H1 (cell line): ENCODE measurements at regions not wholly inside any gene's neighbourhood (a gene's known extent, or its start where the extent isn't known, plus 50 kb on each side); places are given as distances from the start of the nearest gene placed in this dataset.

Experiments
- CTCF ChIA-PET: fragments of 300-600 bp; sonication (Branson Sonifier 250); formaldehyde crosslinking; loops from one replicate; lab custom pipeline; 2021; ENCODE audit not compliant: partially characterized antibody; lab: Charles Lee
- POLR2A ChIA-PET: fragments of 300-600 bp; sonication (Branson Sonifier 250); formaldehyde crosslinking; loops from one replicate; lab custom pipeline; 2021; ENCODE audit warnings: inconsistent platforms; ENCODE audit not compliant: partially characterized antibody; lab: Charles Lee
- DNase-seq, 2 experiments: peaks; one replicate each; pipeline versions ENCODE4 v3.0.0 to v3.0.0-alpha.2; 2010 to 2022; ENCODE audit warnings: low spot score in 2 of 2, low read depth in 1 of 2, mixed read lengths in 1 of 2
- FAIRE-seq: peaks from 2 replicates; lab custom pipeline; 2011; peaks lifted over from hg19 to GRCh38; lab: Jason Lieb, UNC
- H2AFZ ChIP-seq: 2 replicates; pipeline ENCODE4 v1.8.1; 2012; ENCODE audit warnings: low read length, inconsistent platforms
- H2AK5ac ChIP-seq: 2 replicates; pipeline ENCODE4 v1.6.1; 2013; ENCODE audit warnings: low read depth, low read length
- H2BK120ac ChIP-seq: replicated peaks from 2 replicates; pipeline ENCODE3; 2013; ENCODE audit warnings: low read depth, low read length, inconsistent platforms
- H2BK12ac ChIP-seq: 2 replicates; pipeline ENCODE4 v1.6.1; 2013; ENCODE audit warnings: low read depth, low read length
- H2BK15ac ChIP-seq: 2 replicates; pipeline ENCODE4 v1.6.1; 2013; ENCODE audit warnings: low read length
- H2BK20ac ChIP-seq: 2 replicates; pipeline ENCODE4 v1.6.1; 2013; ENCODE audit warnings: low read length
- H2BK5ac ChIP-seq: 2 replicates; pipeline ENCODE4 v1.6.1; 2013; ENCODE audit warnings: low read depth, low read length
- H3K14ac ChIP-seq: 2 replicates; pipeline ENCODE4 v1.6.1; 2013; ENCODE audit warnings: inconsistent platforms; ENCODE audit not compliant: insufficient read length
- H3K18ac ChIP-seq: 2 replicates; pipeline ENCODE4 v1.6.1; 2013; ENCODE audit warnings: low read length; ENCODE audit errors: extremely low read depth
- H3K23ac ChIP-seq: 2 replicates; pipeline ENCODE4 v1.6.1; 2013; ENCODE audit warnings: inconsistent platforms; ENCODE audit not compliant: insufficient read length
- H3K23me2 ChIP-seq: 2 replicates; pipeline ENCODE4 v1.6.1; 2013; ENCODE audit warnings: low read depth, low read length
- H3K27ac ChIP-seq: 2 replicates; pipeline ENCODE4 v1.6.1; 2011; ENCODE audit warnings: low read depth, low read length, inconsistent platforms
- H3K27me3 ChIP-seq, 4 experiments: replicated peaks in 1 of 4; 1 replicate in 1 of 4; 2 replicates in 3 of 4; pipeline versions ENCODE4 v1.6.1 to v1.8.1; 2011 to 2013; ENCODE audit warnings: low read length in 3 of 4, mild to moderate bottlenecking in 3 of 4, inconsistent platforms in 2 of 4, mixed read lengths in 2 of 4, moderate library complexity in 1 of 4; ENCODE audit not compliant: control insufficient read depth in 3 of 4, insufficient read depth in 3 of 4; ENCODE audit errors: extremely low read depth in 1 of 4
- H3K36me3 ChIP-seq, 4 experiments: 2 replicates each; pipeline versions ENCODE4 v1.6.1 to v1.8.1; 2011 to 2013; ENCODE audit warnings: mild to moderate bottlenecking in 4 of 4, low read length in 3 of 4, moderate library complexity in 2 of 4, control low read depth in 1 of 4, inconsistent platforms in 1 of 4; ENCODE audit not compliant: insufficient read depth in 4 of 4, control insufficient read depth in 2 of 4
- H3K4ac ChIP-seq: replicated peaks from 2 replicates; pipeline ENCODE3; 2013; ENCODE audit warnings: low read length, low read depth, mixed read lengths, inconsistent platforms; ENCODE audit not compliant: insufficient read length
- H3K4me1 ChIP-seq, 4 experiments: replicated peaks in 1 of 4; 1 replicate in 1 of 4; 2 replicates in 3 of 4; pipeline versions ENCODE4 v1.6.1 to v1.8.1; 2011 to 2013; ENCODE audit warnings: low read length in 3 of 4, inconsistent platforms in 2 of 4, mixed read lengths in 1 of 4; ENCODE audit not compliant: insufficient read depth in 4 of 4, control insufficient read depth in 3 of 4
- H3K4me2 ChIP-seq, 2 experiments: 2 replicates each; pipeline versions ENCODE4 v1.6.1 to v1.8.1; 2011 to 2013; ENCODE audit warnings: low read depth in 2 of 2, low read length in 2 of 2, control low read depth in 1 of 2, inconsistent platforms in 1 of 2, mild to moderate bottlenecking in 1 of 2; ENCODE audit not compliant: insufficient read depth in 1 of 2
- H3K4me3 ChIP-seq, 4 experiments: fragments of 200-600, 300-600 bp in 1 of 4; sonication (generic), shearing (Covaris generic), sonication (Bioruptor Twin) in 1 of 4; 2 replicates each; pipeline versions ENCODE4 v1.5.1 to v1.8.1; 2011 to 2016; ENCODE audit warnings: low read length in 4 of 4, low read depth in 3 of 4, control low read depth in 2 of 4, inconsistent platforms in 2 of 4, mild to moderate bottlenecking in 2 of 4, mixed read lengths in 1 of 4, moderate library complexity in 1 of 4; ENCODE audit not compliant: insufficient read depth in 2 of 4; ENCODE audit errors: extremely low read depth in 1 of 4
- H3K56ac ChIP-seq: replicated peaks from 2 replicates; pipeline ENCODE3; 2013; ENCODE audit warnings: low read depth, mild to moderate bottlenecking, mixed read lengths, low read length, inconsistent platforms; ENCODE audit not compliant: insufficient read length
- H3K79me1 ChIP-seq: 2 replicates; pipeline ENCODE4 v1.6.1; 2013; ENCODE audit warnings: low read depth, low read length, control low read depth
- H3K79me2 ChIP-seq, 2 experiments: 2 replicates each; pipeline versions ENCODE4 v1.6.1 to v1.8.1; 2012 to 2013; ENCODE audit warnings: low read length in 2 of 2, mild to moderate bottlenecking in 2 of 2, inconsistent platforms in 1 of 2; ENCODE audit not compliant: insufficient read depth in 2 of 2, control insufficient read depth in 1 of 2
- H3K9ac ChIP-seq, 4 experiments: replicated peaks in 1 of 4; 1 replicate in 1 of 4; 2 replicates in 3 of 4; pipeline versions ENCODE4 v1.6.1 to v1.8.1; 2011 to 2013; ENCODE audit warnings: low read depth in 3 of 4, low read length in 3 of 4, control low read depth in 2 of 4, mild to moderate bottlenecking in 2 of 4, moderate library complexity in 2 of 4, inconsistent platforms in 1 of 4; ENCODE audit errors: extremely low read depth in 1 of 4
- H3K9me3 ChIP-seq, 2 experiments: 2 replicates each; pipeline versions ENCODE4 v1.6.1 to v1.8.1; 2012 to 2013; ENCODE audit warnings: mild to moderate bottlenecking in 2 of 2, moderate library complexity in 2 of 2, control low read depth in 1 of 2, inconsistent platforms in 1 of 2, low read depth in 1 of 2, low read length in 1 of 2, mixed read lengths in 1 of 2; ENCODE audit not compliant: insufficient read depth in 2 of 2
- H4K20me1 ChIP-seq, 2 experiments: replicated peaks in 1 of 2; 2 replicates each; pipeline versions ENCODE3 to v1.8.1; 2011 to 2013; ENCODE audit warnings: inconsistent platforms in 2 of 2, low read length in 2 of 2, mild to moderate bottlenecking in 1 of 2; ENCODE audit not compliant: insufficient read depth in 2 of 2, control insufficient read depth in 1 of 2
- H4K5ac ChIP-seq: 2 replicates; pipeline ENCODE4 v1.6.1; 2013; ENCODE audit warnings: low read length, low read depth, mixed read lengths, inconsistent platforms; ENCODE audit not compliant: insufficient read length
- H4K8ac ChIP-seq: 2 replicates; pipeline ENCODE4 v1.8.0; 2013; ENCODE audit warnings: mild to moderate bottlenecking, moderate library complexity, low read length, inconsistent platforms; ENCODE audit not compliant: insufficient read depth; ENCODE audit errors: extremely low read depth
- H4K91ac ChIP-seq: replicated peaks from 2 replicates; pipeline ENCODE3; 2013; ENCODE audit warnings: low read length, mixed read lengths, inconsistent platforms; ENCODE audit not compliant: insufficient read length
- ASH2L ChIP-seq: fragments of 200-600, 300-600 bp; sonication (generic); IDR thresholded peaks from one replicate; pipeline ENCODE4 v1.7.1; 2017; ENCODE audit warnings: low read length
- WGBS, 2 experiments: shearing (Covaris generic) in 1 of 2; methylation state at CpG; one replicate each; pipeline versions ENCODE4 v1.1.6 to v1.1.7; 2013 to 2015; ENCODE audit warnings: low lambda C conversion rate in 2 of 2, mixed read lengths in 2 of 2, inconsistent platforms in 1 of 2, low coverage in 1 of 2, missing lambda C conversion rate in 1 of 2; ENCODE audit not compliant: insufficient replicate concordance in 2 of 2, insufficient coverage in 1 of 2, insufficient read length in 1 of 2; ENCODE audit errors: extremely low coverage in 1 of 2, missing lambda C conversion rate in 1 of 2; 5-methylcytosine and 5-hydroxymethylcytosine counted together

DNA sequence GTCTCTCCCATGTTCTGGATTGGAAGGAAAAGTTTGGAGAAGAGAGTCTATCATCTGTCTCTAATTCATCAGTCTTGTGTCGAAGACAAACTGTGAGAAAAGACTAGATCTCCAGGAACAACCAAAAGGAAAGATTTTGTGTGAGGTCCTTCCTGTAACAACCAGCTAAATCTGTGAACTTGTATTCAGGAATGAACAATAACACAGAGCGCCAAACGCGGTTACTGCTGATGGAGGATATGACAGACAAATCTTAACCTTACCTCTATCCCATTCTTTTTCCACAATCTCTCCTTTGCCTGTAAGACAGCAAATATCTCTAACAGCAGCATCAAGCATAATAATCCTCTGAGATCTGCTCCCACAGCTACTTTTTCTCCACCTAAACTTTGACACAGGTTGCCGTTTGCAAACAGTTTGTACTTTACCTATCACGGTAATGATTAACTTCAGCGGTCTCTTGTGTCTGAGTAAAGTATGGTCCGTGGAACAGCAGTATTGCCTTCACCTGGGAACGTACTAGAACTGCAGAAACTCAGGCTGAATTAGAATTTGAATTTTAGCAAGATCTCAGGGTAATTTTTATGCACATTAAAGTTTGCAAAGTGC, 387.6 kb downstream of the ELAVL2 start:
- H4K91ac ChIP-seq: no peak overlapping the region
- H2BK15ac ChIP-seq: no peak overlapping the region
- H2BK5ac ChIP-seq: no peak overlapping the region
- no peak overlapping the region for H3K9ac ChIP-seq
- no peak overlapping the region for H3K23ac ChIP-seq
- no peak overlapping the region for H3K18ac ChIP-seq
- no peaks in the 10 kb centered on the region for H3K4me1 ChIP-seq
- H3K27me3 ChIP-seq: no peaks in the 10 kb centered on the region
- H2BK12ac ChIP-seq: no peak overlapping the region
- ChIA-PET CTCF (interaction anchor here (0.7 kb wide), 1 partner anchor 53 kb away, joined by 3 read pairs; no protein-coding TSS in a partner anchor), POLR2A (no interaction called here)
- no peaks in the 10 kb centered on the region for H3K79me1 ChIP-seq
- no peak overlapping the region for H2BK120ac ChIP-seq
- H3K4me3 ChIP-seq: no peak overlapping the region
- no peaks in the 10 kb centered on the region for H3K9me3 ChIP-seq
- H3K4ac ChIP-seq: no peak overlapping the region
- FAIRE-seq (no peak), DNase-seq (no peak)
- no peak overlapping the region for H3K56ac ChIP-seq
- no peaks in the 10 kb centered on the region for H3K36me3 ChIP-seq
- no peak overlapping the region for H4K5ac ChIP-seq
- H3K79me2 ChIP-seq: no peaks in the 10 kb centered on the region
- no peak overlapping the region for H2AK5ac ChIP-seq
- peak overlapping the region; percentile 35; the same call in 1 of the 2 replicates for H2AFZ ChIP-seq
- H4K20me1 ChIP-seq: no peaks in the 10 kb centered on the region
- no peak for TF ChIP-seq ASH2L
- no peak overlapping the region for H3K4me2 ChIP-seq
- H3K14ac ChIP-seq: no peak overlapping the region
- no peak overlapping the region for H3K27ac ChIP-seq
- 96% methylated on average over 9 of the region's 9 CpGs; no CpG with 5 or more reads in 1 of the 2 experiments for WGBS, 2 experiments
- no peak overlapping the region for H4K8ac ChIP-seq
- H2BK20ac ChIP-seq: no peak overlapping the region
- H3K23me2 ChIP-seq: no peaks in the 10 kb centered on the region
